Fibroblast of lung (primary cell): ENCODE measurements at regions not wholly inside any gene's neighbourhood (a gene's known extent, or its start where the extent isn't known, plus 50 kb on each side); places are given as distances from the start of the nearest gene placed in this dataset.
"Not testable (repeated sequence)": the region's sequence is repeated elsewhere in the genome, so short reads cannot be mapped to it uniquely, and the experiment has no call there.

ENCODE experiments used
- DNase-seq, 2 donors: peaks; one replicate each; pipeline versions ENCODE4 v3.0.0 to v3.0.0-alpha.2; 2010; ENCODE audit warnings: low read depth in 2 of 2
- H2AFZ ChIP-seq: 2 replicates; pipeline ENCODE4 v1.5.1; 2012; ENCODE audit warnings: low read length, control low read depth, inconsistent platforms
- H3K27ac ChIP-seq: 2 replicates; pipeline ENCODE4 v1.5.1; 2011; ENCODE audit warnings: low read length, control low read depth; ENCODE audit not compliant: insufficient read depth
- H3K27me3 ChIP-seq: 2 replicates; pipeline ENCODE4 v1.5.1; 2011; ENCODE audit warnings: mild to moderate bottlenecking, low read length; ENCODE audit not compliant: control insufficient read depth, insufficient read depth
- H3K36me3 ChIP-seq: 2 replicates; pipeline ENCODE4 v1.5.1; 2011; ENCODE audit warnings: low read length; ENCODE audit not compliant: control insufficient read depth, insufficient read depth
- H3K4me1 ChIP-seq: 2 replicates; pipeline ENCODE4 v1.5.1; 2011; ENCODE audit warnings: low read length; ENCODE audit not compliant: control insufficient read depth, insufficient read depth; ENCODE audit errors: extremely low read depth
- H3K4me2 ChIP-seq: 2 replicates; pipeline ENCODE4 v1.5.1; 2011; ENCODE audit warnings: low read length, control low read depth; ENCODE audit not compliant: insufficient read depth; ENCODE audit errors: extremely low read depth
- H3K4me3 ChIP-seq, 4 experiments: fragments of 200-600 bp in 1 of 4; sonication (generic) in 1 of 4; replicated peaks in 1 of 4; 2 replicates each; pipeline ENCODE4 v1.5.1; 2011 to 2016; ENCODE audit warnings: low read length in 4 of 4, low read depth in 3 of 4, mild to moderate bottlenecking in 3 of 4, control low read depth in 2 of 4, inconsistent platforms in 1 of 4, mixed read lengths in 1 of 4; ENCODE audit not compliant: insufficient read depth in 1 of 4; ENCODE audit errors: control extremely low read depth in 1 of 4
- H3K79me2 ChIP-seq: 2 replicates; pipeline ENCODE4 v1.5.1; 2012; ENCODE audit warnings: mild to moderate bottlenecking, low read length, inconsistent platforms; ENCODE audit not compliant: control insufficient read depth, insufficient read depth
- H3K9ac ChIP-seq: 2 replicates; pipeline ENCODE4 v1.5.1; 2011; ENCODE audit warnings: mild to moderate bottlenecking, low read length, control low read depth; ENCODE audit not compliant: insufficient read depth
- H3K9me3 ChIP-seq: 2 replicates; pipeline ENCODE4 v1.5.1; 2012; ENCODE audit warnings: low read depth, low read length; ENCODE audit not compliant: control insufficient read depth, insufficient read depth
- H4K20me1 ChIP-seq: 2 replicates; pipeline ENCODE4 v1.5.1; 2011; ENCODE audit warnings: low read length; ENCODE audit not compliant: control insufficient read depth, insufficient read depth; ENCODE audit errors: extremely low read depth

DNA sequence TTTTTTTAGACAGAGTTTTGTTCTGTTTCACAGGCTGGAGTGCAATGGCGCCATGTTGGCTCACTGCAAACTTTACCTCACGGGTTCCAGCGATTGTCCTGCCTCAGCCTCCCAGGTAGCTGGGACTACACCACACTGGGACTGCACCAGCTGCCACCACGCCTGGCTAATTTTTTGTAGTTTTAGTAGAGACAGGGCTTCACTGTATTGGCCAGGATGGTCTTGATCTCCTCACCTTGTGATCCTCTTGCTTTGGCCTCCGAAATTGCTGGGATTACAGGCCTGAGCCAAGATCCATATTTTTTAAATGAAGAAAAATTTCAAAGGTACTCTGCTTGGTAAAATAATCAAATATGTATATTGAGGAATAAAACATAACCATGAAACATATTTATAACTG is 195.8 kb upstream of the TPTE start:
- not testable (repeated sequence) for H3K4me2 ChIP-seq, H3K79me2 ChIP-seq, H3K9me3 ChIP-seq, H3K4me1 ChIP-seq, H3K27ac ChIP-seq, H3K4me3 ChIP-seq, H2AFZ ChIP-seq, H3K9ac ChIP-seq, H3K36me3 ChIP-seq, H3K27me3 ChIP-seq, H4K20me1 ChIP-seq
- peak in 1 of 2 donors; percentile 87 for DNase-seq

- not testable (repeated sequence) for H3K9me3 ChIP-seq, H2AFZ ChIP-seq, H3K4me2 ChIP-seq, DNase-seq, H3K36me3 ChIP-seq, H4K20me1 ChIP-seq, H3K4me1 ChIP-seq, H3K27me3 ChIP-seq, H3K79me2 ChIP-seq, H3K27ac ChIP-seq, H3K9ac ChIP-seq, H3K4me3 ChIP-seq
Observed at GRCh38 chr21:10326146-10326545, 195.2 kb upstream of the TPTE start.

GRCh38 chr21:10328646-10329045 is 192.7 kb upstream of the TPTE start:
- not testable (repeated sequence) for H2AFZ ChIP-seq, H3K79me2 ChIP-seq, DNase-seq

DNA sequence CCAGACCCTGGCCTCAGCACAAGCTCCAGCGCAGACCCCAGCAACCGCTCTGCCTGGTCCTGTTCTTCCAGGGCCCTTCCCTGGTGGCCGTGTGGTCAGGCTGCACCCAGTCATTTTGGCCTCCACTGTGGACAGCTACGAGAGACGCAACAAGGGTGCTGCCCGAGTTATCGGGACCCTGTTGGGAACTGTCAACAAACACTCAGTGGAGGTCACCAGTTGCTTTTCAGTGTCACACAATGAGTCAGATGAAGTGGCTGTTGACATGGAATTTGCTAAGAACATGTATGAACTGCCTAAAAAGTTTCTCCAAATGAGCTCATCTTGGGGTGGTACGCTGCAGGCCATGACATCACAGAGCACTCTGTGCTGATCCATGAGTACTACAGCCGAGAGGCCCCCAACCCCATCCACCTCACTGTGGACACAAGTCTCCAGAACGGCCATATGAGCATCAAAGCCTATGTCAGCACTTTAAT is 190.7 kb upstream of the TPTE start:
- H4K20me1 ChIP-seq, H3K4me2 ChIP-seq, H3K9ac ChIP-seq, H3K4me1 ChIP-seq, H3K27me3 ChIP-seq, H3K4me3 ChIP-seq, H3K9me3 ChIP-seq, H3K79me2 ChIP-seq, H2AFZ ChIP-seq, DNase-seq, H3K36me3 ChIP-seq, H3K27ac ChIP-seq: not testable (repeated sequence)

More at GRCh38 chr21:10328646-10329045, 192.7 kb upstream of the TPTE start:
- not testable (repeated sequence) for H3K4me2 ChIP-seq, H3K9ac ChIP-seq, H3K27me3 ChIP-seq, H3K4me1 ChIP-seq, H4K20me1 ChIP-seq, H3K9me3 ChIP-seq, H3K4me3 ChIP-seq, H3K27ac ChIP-seq, H3K36me3 ChIP-seq

- H2AFZ ChIP-seq, H3K9me3 ChIP-seq, H3K36me3 ChIP-seq, H3K27me3 ChIP-seq, H3K79me2 ChIP-seq, H3K27ac ChIP-seq, H3K9ac ChIP-seq, H4K20me1 ChIP-seq, H3K4me3 ChIP-seq, DNase-seq, H3K4me1 ChIP-seq, H3K4me2 ChIP-seq: not testable (repeated sequence)
Observed at GRCh38 chr21:10331134-10331533, 190.2 kb upstream of the TPTE start.

- H3K4me2 ChIP-seq, H3K9me3 ChIP-seq, H3K36me3 ChIP-seq, H3K27ac ChIP-seq, H3K79me2 ChIP-seq, H3K4me1 ChIP-seq, H3K9ac ChIP-seq, H3K4me3 ChIP-seq, DNase-seq, H2AFZ ChIP-seq, H4K20me1 ChIP-seq, H3K27me3 ChIP-seq: not testable (repeated sequence)
Observed at GRCh38 chr21:10332935-10333334, 188.4 kb upstream of the TPTE start.

DNA sequence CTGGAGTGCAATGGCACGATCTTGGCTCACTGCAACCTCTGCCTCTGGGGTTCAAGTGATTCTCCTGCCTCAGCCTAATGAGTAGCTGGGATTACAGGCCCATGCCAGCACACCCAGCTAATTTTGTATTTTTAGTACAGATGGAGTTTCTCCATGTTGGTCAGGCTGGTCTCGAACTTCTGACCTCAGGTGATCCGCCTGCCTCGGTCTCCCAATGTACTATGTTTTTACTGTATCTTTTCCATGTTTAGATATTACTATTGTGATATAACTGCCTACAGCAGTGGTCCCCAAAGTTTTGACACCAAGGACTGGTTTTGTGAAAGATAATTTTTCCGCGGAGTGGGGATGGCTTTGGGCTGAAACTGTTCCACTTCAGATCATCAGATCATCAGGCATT is 187.0 kb upstream of the TPTE start:
- H3K27ac ChIP-seq, H3K4me3 ChIP-seq, H3K27me3 ChIP-seq, H3K36me3 ChIP-seq, H2AFZ ChIP-seq, H3K4me2 ChIP-seq, H3K4me1 ChIP-seq, H3K79me2 ChIP-seq, DNase-seq, H3K9ac ChIP-seq, H3K9me3 ChIP-seq, H4K20me1 ChIP-seq: not testable (repeated sequence)
